AG10803 (cell line): ENCODE measurements at regions not wholly inside any gene's neighbourhood (a gene's known extent, or its start where the extent isn't known, plus 50 kb on each side); places are given as distances from the start of the nearest gene placed in this dataset.

ENCODE experiments used
- DNase-seq: peaks from one replicate; pipeline ENCODE4 v3.0.0; 2010; ENCODE audit warnings: low read depth
- H3K4me3 ChIP-seq: 2 replicates; pipeline ENCODE4 v1.5.1; 2011; ENCODE audit warnings: mild to moderate bottlenecking, low read length, control low read depth
- CTCF ChIP-seq: conservative IDR thresholded peaks from 2 replicates; pipeline ENCODE4 v1.5.1; 2011; ENCODE audit warnings: mild to moderate bottlenecking, low read length, control low read depth, inconsistent platforms

GRCh38 chr7:115379321-115379720 is 457.4 kb downstream of the MDFIC start:
- DNase-seq, result no peak
- no peak for TF ChIP-seq CTCF

GRCh38 chr7:115368998-115369397 is 447.1 kb downstream of the MDFIC start:
- no peak for DNase-seq
- TF ChIP-seq CTCF, result no peak
- H3K4me3 ChIP-seq, result no peak overlapping the region

More at GRCh38 chr7:115379321-115379720, 457.4 kb downstream of the MDFIC start:
- H3K4me3 ChIP-seq, result no peak overlapping the region

- DNase-seq, result no peak
- H3K4me3 ChIP-seq, result no peak overlapping the region
- TF ChIP-seq CTCF, result no peak
Measured at GRCh38 chr7:115363916-115364315, 442.0 kb downstream of the MDFIC start.

GRCh38 chr7:115359955-115360354 is 438.1 kb downstream of the MDFIC start:
- no peak overlapping the region for H3K4me3 ChIP-seq
- DNase-seq, result no peak
- TF ChIP-seq CTCF, result no peak

- no peak overlapping the region for H3K4me3 ChIP-seq
- TF ChIP-seq CTCF, result no peak
- no peak for DNase-seq
Measured at GRCh38 chr7:115359119-115359518, 437.2 kb downstream of the MDFIC start.

- TF ChIP-seq CTCF, result no peak
- DNase-seq, result no peak
- H3K4me3 ChIP-seq, result no peak overlapping the region
Measured at GRCh38 chr7:115357703-115357999, 435.8 kb downstream of the MDFIC start.

GRCh38 chr7:115356999-115357702 is 435.3 kb downstream of the MDFIC start:
- no peak overlapping the region for H3K4me3 ChIP-seq
- DNase-seq, result peak; percentile 54
- no peak for TF ChIP-seq CTCF
